ENCODE measurements at regions not wholly inside any gene's neighbourhood (a gene's known extent, or its start where the extent isn't known, plus 50 kb on each side); places are given as distances from the start of the nearest gene placed in this dataset.

GRCh38 chr15:97141871-97142270, 811.4 kb downstream of the NR2F2 start:
- TF ChIP-seq, protein P1, sequence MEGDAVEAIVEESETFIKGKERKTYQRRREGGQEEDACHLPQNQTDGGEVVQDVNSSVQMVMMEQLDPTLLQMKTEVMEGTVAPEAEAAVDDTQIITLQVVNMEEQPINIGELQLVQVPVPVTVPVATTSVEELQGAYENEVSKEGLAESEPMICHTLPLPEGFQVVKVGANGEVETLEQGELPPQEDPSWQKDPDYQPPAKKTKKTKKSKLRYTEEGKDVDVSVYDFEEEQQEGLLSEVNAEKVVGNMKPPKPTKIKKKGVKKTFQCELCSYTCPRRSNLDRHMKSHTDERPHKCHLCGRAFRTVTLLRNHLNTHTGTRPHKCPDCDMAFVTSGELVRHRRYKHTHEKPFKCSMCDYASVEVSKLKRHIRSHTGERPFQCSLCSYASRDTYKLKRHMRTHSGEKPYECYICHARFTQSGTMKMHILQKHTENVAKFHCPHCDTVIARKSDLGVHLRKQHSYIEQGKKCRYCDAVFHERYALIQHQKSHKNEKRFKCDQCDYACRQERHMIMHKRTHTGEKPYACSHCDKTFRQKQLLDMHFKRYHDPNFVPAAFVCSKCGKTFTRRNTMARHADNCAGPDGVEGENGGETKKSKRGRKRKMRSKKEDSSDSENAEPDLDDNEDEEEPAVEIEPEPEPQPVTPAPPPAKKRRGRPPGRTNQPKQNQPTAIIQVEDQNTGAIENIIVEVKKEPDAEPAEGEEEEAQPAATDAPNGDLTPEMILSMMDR (IDR thresholded peaks at IDR 0.05): no peak
- TF ChIP-seq EP300 (IDR thresholded peaks at IDR 0.05): no peak

All from ovary (tissue), 3 donors.